ENCODE measurements at regions not wholly inside any gene's neighbourhood (a gene's known extent, or its start where the extent isn't known, plus 50 kb on each side); places are given as distances from the start of the nearest gene placed in this dataset.
"Not testable (repeated sequence)": the region's sequence is repeated elsewhere in the genome, so short reads cannot be mapped to it uniquely, and the experiment has no call there.

DNA sequence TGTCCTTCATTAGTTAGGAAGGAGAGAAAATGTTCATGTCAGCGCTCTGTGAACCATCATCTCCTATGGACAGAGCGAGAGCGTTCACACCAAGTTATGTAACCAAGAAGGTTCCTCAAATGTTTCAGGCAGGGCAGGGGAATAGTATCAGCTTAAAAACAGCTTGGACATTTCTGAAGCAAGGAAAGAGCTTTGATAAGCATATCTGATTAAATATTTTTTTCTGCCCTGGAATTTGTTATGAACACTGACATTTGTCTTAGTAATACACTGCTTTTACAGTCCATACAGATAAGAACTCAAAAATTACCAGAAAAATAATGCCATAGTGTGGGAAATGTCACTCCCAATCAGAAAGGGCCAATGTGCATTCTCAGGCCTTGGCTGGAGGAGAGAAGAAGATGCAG, 66.3 kb upstream of the LIFR start (continued):
- TF ChIP-seq, protein P1, sequence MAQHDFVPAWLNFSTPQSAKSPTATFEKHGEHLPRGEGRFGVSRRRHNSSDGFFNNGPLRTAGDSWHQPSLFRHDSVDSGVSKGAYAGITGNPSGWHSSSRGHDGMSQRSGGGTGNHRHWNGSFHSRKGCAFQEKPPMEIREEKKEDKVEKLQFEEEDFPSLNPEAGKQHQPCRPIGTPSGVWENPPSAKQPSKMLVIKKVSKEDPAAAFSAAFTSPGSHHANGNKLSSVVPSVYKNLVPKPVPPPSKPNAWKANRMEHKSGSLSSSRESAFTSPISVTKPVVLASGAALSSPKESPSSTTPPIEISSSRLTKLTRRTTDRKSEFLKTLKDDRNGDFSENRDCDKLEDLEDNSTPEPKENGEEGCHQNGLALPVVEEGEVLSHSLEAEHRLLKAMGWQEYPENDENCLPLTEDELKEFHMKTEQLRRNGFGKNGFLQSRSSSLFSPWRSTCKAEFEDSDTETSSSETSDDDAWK (CRISPR knock-in tag; IDR thresholded peaks at IDR 0.05): no peak

DNA sequence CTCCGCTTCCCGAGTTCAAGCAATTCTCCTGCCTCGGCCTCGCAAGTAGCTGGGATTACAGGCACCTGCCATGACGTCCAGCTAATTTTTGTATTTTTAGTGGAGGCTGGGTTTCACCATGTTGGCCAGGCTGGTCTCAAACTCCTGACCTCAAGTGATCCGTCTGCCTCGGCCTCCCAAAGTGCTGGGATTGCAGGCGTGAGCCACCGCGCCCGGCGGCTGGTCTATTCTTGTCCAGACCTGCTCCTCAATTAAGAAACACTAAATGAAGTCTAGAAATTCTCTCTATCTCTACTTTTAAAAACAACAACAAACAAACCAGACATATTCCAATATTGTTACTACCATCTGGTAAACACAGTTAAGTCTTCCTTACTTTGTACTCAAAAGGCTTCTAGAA, 68.1 kb upstream of the LIFR start:
- DNase-seq (ENCODE audit: low spot score); FAIRE-seq: not testable (repeated sequence)

DNA sequence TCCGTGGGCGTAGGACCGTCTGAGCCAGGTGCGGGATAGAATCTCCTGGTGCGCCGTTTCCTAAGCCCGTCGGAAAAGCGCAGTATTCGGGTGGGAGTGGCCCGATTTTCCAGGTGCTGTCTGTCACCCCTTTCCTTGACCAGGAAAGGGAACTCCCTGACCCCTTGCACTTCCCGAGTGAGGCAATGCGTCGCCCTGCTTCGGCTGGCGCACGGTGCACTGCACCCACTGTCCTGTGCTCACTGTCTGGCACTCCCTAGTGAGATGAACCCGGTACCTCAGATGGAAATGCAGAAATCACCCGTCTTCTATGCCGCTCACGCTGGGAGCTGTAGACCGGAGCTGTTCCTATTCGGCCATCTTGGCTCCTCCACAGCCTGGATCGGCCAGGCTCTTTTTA, 74.9 kb upstream of the LIFR start:
- H3K4me1 ChIP-seq (ENCODE audit: insufficient read depth, low read length); ATAC-seq; POLR2A ChIA-PET; H2AFZ ChIP-seq (ENCODE audit: low read length); H3K4me3 ChIP-seq (replicated peaks in 1 of 3; ENCODE audit: insufficient read depth in 1 of 3, low read depth in 2 of 3, low read length in 3 of 3); FAIRE-seq; BruUV-seq (replicated peaks); DNase-seq (ENCODE audit: low spot score); intact Hi-C loops (cut with micrococcal nuclease; ENCODE audit: unreplicated experiment); H3K9ac ChIP-seq (ENCODE audit: insufficient read depth, low read depth, low read length); H3K79me2 ChIP-seq (ENCODE audit: insufficient read depth, low read length); H3K36me3 ChIP-seq (replicated peaks in 1 of 2; ENCODE audit: control insufficient read depth in 1 of 2, insufficient read depth in 2 of 2, low read length in 2 of 2); in situ Hi-C loops (cut with HindIII; ENCODE audit: extremely low pct_ligation_motif_present, low pct_unique_long_range_greater_than_20kb); H3K4me2 ChIP-seq (ENCODE audit: low read depth, low read length); H3K27me3 ChIP-seq (ENCODE audit: control insufficient read depth in 1 of 2, insufficient read depth in 2 of 2, low read length in 2 of 2); H4K20me1 ChIP-seq (ENCODE audit: insufficient read depth, low read length); H3K27ac ChIP-seq (ENCODE audit: extremely low read length, insufficient read depth, low read length); CTCF ChIA-PET (ENCODE audit: low intra/inter-chr PET ratio, low total read pairs): not testable (repeated sequence)
- H3K9me3 ChIP-seq (ENCODE audit: low read length): peaks cover 20% of the 10 kb centered on the region
- 87% methylated on average over 13 of the region's 24 CpGs for WGBS (ENCODE audit: low lambda C conversion rate)

More for the DNA sequence above, 68.1 kb upstream of the LIFR start:
- CTCF ChIA-PET (ENCODE audit: low intra/inter-chr PET ratio, low total read pairs); H2AFZ ChIP-seq (ENCODE audit: low read length); in situ Hi-C loops (cut with HindIII; ENCODE audit: extremely low pct_ligation_motif_present, low pct_unique_long_range_greater_than_20kb); H3K79me2 ChIP-seq (ENCODE audit: insufficient read depth, low read length); H3K4me3 ChIP-seq (replicated peaks in 1 of 3; ENCODE audit: insufficient read depth in 1 of 3, low read depth in 2 of 3, low read length in 3 of 3); H3K9ac ChIP-seq (ENCODE audit: insufficient read depth, low read depth, low read length); ATAC-seq; POLR2A ChIA-PET; H3K4me2 ChIP-seq (ENCODE audit: low read depth, low read length); H3K4me1 ChIP-seq (ENCODE audit: insufficient read depth, low read length); H4K20me1 ChIP-seq (ENCODE audit: insufficient read depth, low read length); H3K27me3 ChIP-seq (ENCODE audit: control insufficient read depth in 1 of 2, insufficient read depth in 2 of 2, low read length in 2 of 2); H3K9me3 ChIP-seq (ENCODE audit: low read length); BruUV-seq (replicated peaks); H3K27ac ChIP-seq (ENCODE audit: extremely low read length, insufficient read depth, low read length); intact Hi-C loops (cut with micrococcal nuclease; ENCODE audit: unreplicated experiment); H3K36me3 ChIP-seq (replicated peaks in 1 of 2; ENCODE audit: control insufficient read depth in 1 of 2, insufficient read depth in 2 of 2, low read length in 2 of 2): not testable (repeated sequence)
- 59% methylated on average over 12 of the region's 12 CpGs for WGBS (ENCODE audit: low lambda C conversion rate)
